ENCODE measurements at regions not wholly inside any gene's neighbourhood (a gene's known extent, or its start where the extent isn't known, plus 50 kb on each side); places are given as distances from the start of the nearest gene placed in this dataset.

DNA sequence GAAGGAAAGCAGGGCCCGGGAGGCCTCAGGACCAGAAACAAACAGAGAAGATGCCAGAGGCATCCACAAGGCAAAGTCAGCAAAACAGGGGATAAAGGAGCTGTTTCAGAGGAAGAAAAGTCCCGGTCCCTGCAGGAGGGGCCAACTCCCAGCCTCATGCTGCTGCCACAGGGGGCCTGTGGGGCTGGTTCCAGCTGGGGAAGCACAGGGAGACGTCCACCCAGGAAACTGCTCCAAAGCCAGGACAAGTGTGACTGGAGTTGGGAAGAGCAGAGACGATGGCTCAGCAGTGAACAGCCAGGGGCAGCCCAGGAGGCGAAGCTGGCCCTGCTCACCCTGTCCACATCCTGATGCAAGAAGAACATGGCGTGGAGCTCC, 454.4 kb downstream of the BRD1 start:
- DNase-seq, result no peak

- no peak for DNase-seq
Measured at GRCh38 chr22:49372530-49373288, 455.0 kb downstream of the BRD1 start.

- no peak for DNase-seq
Measured at GRCh38 chr22:49372111-49372529, 455.6 kb downstream of the BRD1 start.

- DNase-seq, result no peak
Measured at GRCh38 chr22:49371325-49372110, 456.2 kb downstream of the BRD1 start.

- DNase-seq, result no peak
Measured at GRCh38 chr22:49370627-49371301, 456.9 kb downstream of the BRD1 start.

DNA sequence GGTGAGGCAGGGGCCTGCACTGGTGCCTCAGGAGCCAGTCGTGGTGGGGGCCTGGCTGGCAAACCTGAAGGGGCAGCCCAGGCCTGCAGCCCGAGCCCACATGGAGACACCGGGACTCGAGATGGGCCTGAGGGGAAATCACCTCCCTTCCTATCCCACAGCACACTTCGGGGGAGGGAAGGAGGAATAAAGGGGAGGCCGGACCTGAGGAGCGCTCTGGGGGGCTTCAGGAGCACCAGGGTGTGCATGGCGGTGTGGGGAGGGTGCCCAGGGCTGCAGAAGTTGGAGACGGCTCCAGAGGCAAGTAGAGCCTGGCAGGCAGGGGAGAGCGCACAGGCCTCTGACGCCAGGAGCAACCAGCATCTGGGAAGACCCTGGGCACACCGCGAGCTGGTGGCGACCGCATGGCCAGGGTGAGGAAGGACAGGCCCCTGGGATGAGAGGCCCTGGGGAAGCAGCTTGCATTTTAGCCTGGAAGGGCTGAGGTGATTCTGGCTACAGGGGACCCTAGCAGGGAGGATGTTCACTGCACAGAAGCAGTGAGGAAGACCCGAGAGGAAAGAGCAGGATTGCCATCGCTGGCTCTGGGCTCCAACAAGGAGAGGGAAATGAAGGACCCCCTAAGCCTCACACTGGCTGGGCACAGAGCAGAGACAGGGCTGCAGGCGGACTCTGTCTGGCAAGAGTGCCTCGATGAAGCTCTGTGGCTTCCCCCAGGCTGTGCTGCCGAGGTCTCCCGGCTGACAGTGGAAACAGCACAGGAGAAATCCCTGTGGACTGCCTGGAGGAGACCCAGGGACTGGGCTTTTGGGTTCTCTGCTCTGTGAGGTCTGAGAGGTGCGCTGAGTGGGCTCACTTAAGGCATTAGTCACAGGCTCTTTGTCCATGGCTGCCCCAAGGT, 457.7 kb downstream of the BRD1 start:
- DNase-seq, result no peak

- DNase-seq, result no peak
Measured at GRCh38 chr22:49368976-49369725, 458.5 kb downstream of the BRD1 start.

DNA sequence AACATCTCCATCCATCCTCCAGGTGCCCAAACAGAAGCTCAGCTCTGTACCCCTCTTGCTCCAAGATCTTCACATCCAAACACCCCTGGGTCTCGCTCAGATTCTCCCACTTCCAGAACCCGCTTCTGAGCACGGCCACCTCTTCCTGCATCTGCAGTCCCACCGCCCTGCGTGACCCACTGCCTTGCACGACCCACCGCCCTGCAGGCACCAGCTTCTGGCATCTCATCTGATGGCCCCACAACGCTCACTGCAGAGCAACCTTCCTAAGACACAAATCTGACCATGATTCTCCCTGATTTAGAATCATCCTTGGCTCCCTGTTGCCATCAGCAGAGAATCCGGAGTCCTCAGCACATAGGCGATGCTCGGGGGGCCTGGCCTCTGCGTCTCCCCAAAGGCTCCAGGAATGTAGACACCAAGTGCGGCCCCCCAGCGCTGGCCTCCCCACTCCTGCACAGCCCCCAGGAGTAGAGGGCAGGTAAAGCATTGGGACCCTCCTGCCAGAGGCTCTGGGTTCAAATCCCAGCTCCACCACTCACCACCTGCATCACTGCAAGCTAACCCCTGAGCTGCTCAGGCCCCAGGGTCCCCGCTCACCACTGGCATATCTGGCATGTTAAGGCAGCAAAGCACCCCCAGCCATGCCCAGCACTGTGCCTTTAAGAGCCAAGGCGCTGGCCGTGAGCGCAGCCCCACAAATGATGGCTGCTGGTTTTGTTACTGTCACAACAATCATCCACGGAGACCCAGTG, 459.3 kb downstream of the BRD1 start:
- DNase-seq, result no peak

- DNase-seq, result no peak
Measured at GRCh38 chr22:49367041-49367697, 460.5 kb downstream of the BRD1 start.

GRCh38 chr22:49366437-49366836, 461.2 kb downstream of the BRD1 start:
- no peak for DNase-seq

- DNase-seq, result no peak
Measured at GRCh38 chr22:49365910-49366309, 461.8 kb downstream of the BRD1 start.

DNA sequence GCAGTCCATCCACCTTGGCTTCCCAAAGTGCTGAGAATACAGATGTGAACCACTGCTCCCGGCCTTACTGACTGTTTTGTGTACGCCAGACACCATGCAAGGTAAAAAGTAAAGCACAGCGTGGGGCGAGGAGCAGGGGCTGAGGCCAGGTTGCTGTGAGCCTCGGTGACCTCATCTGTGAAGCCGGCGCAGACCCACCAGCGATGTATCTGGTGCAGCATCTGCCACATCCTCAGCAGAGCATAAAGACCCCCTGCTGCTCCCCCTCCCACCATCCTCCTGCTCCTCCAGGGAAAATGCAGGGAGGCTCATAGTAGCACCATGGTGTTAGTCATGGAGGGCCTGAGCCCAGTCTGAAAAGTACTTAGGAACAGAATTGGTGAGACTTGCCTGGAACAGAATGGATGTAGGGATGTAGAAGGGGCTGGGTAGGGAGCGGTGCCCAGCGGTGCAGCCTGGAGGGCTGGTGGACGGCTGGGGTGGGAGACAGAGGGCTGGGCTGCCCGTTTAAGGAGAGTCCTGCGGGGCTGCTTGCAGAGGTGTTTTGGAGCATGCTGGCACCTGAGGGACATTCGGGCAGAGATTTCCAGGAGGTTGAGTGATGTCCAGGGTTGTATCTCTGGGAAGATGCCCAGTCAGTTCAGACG, 462.4 kb downstream of the BRD1 start:
- DNase-seq, result no peak

DNA sequence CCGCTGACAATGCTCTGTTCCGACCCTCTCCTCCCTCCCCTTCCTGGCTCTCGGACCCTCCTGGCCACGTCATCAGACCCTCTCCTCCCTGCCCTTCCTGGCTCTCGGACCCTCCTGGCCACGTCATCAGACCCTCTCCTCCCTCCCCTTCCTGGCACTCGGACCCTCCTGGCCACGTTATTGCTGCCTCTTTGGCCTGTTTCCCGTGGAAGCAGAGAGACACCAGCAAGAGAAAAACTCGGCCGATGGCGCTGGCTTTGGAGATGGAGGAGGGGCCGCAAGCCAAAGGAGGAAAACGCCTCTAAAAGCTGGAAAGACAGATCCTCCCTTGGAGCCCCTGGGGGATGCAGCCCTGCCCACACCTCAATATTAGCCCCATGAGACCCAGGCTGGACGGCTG, 463.3 kb downstream of the BRD1 start:
- DNase-seq, result no peak

DNA sequence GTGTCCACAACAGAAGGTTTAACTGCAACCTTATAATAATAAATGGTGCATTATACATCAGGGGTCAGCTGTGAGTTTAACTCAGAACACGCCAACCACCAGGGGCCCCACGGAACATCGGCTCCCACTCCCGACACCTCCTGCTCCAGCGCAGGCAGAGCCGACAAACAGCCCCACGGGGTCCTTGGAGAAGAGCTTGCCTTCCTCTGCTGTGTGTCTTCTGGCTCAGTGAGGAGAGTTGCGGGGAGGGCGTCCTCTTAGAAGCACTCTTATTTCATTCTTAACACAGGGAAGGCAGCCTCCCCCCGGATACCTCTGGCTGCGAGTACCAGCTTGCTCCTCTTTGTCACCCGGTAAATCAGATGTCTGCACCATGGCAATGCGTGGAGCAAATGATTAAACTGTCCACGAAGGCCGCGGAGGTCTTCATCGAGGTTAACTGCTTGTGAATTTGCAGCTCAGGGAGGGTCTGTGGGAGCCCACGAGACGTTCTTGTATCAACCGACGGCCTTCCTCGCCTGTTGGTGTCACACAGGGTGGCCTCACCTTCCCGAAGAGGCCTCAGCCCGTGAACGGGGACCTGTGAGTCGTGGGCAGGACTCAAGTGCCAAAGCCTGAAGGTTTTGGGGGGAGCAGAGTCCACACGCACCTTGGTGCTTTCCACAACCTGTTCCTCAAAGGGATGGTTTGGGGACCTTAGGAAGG, 464.0 kb downstream of the BRD1 start:
- DNase-seq, result no peak

GRCh38 chr22:49362211-49362839, 465.3 kb downstream of the BRD1 start:
- no peak for DNase-seq

GRCh38 chr22:49361164-49361563, 466.5 kb downstream of the BRD1 start:
- DNase-seq, result no peak

DNA sequence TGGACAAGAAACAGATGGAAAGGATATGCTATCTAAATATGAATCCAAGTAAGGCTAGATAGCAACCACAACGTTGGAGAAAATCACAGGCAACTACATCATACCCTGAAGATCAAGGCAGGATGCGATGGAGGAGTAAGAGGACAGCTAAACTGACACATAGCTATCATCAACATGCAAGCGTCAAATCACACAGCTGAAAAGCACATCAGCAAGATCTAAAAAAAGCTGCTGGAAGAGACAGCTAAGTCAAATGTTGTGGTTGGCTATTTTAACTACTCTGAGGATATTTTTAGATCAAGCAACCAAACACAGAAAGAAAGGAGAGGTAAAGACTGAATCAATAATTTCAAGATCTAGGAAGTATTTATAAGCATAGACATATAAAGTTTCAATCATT, 466.9 kb downstream of the BRD1 start:
- DNase-seq, result no peak

DNA sequence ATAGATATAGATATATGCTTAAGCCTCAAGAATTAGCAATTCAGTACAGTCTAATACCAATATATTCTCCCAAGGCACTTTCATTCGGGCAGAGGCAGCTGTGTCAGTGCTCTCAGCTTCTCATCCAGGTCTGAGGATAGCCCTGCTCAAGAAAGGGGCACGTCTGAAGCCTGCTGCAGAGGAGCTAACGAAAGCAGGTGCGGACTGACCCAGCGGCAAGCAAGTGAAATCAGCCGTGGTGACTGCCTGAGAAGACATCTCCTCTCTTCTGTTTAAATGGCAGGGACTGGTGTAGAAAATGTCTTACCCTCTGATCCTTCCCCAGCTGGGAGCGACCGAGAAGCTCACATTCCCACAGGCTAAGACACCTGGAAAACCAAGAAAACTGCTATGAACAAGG, 468.6 kb downstream of the BRD1 start:
- no peak for DNase-seq
